Right forelimb (tissue), 1 donor: ENCODE measurements at regions not wholly inside any gene's neighbourhood (a gene's known extent, or its start where the extent isn't known, plus 50 kb on each side); places are given as distances from the start of the nearest gene placed in this dataset.
"Not testable (repeated sequence)": the region's sequence is repeated elsewhere in the genome, so short reads cannot be mapped to it uniquely, and the experiment has no call there.

ENCODE experiments used
- DNase-seq: peaks from one replicate; pipeline ENCODE4 v3.0.0-alpha.2; 2018

DNA sequence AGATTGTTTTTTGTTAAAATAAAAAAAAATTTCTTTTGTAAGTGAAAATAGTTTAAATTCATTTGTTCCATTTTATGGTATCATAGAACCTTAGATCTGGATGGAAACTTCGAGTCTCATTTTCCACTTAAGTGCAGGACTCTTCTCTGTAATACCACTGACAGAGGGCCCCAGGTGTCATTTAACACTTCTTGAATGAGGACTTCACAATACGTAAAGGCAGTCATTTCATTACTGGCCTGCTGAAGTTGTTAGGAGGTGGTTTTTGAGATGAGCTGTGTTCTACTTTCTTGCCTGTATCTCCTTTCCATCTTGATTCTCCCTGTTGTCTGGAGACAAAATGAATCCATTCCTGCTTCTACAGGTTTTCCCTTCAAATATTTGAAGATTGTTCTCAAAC, 455.3 kb downstream of the DMRT2 start:
- DNase-seq: no peak

DNA sequence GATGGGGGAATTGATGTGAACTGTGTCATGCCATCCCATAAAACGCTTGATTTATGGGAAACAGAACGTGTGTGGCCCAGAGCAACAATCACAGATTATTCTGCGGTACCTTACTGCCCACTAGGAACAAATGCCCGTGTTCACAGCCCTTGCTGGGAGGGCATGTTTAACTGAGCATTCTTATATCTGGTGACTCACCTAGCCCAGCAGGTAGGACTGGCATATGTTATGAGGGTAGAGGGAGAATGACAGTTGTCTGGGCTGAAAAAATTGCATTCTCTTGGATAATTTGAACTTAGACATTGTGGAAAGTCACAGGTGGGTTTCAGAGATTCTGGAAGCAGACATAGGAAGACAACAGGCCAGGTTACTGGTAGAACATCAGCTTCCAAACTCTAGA, 460.6 kb downstream of the DMRT2 start:
- no peak for DNase-seq

DNA sequence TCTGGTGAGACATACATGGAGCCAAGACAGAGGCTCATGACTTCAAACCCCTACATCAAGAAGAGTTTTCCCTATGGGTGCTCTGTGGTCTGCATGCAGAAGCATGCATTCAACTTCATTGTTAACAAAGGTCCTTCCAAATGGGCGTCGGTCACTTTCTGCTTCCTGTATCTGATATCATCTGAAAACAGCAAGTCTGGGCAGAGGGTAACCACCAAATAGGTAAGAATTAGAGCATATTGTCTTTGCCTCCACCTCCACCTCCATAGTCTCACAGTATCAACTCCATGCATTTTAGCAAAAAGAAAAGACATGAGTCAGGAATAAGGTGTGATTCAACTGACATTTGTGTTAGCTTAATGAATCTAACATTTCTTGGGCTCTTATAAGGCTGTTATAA, 462.9 kb downstream of the DMRT2 start:
- DNase-seq: no peak

DNA sequence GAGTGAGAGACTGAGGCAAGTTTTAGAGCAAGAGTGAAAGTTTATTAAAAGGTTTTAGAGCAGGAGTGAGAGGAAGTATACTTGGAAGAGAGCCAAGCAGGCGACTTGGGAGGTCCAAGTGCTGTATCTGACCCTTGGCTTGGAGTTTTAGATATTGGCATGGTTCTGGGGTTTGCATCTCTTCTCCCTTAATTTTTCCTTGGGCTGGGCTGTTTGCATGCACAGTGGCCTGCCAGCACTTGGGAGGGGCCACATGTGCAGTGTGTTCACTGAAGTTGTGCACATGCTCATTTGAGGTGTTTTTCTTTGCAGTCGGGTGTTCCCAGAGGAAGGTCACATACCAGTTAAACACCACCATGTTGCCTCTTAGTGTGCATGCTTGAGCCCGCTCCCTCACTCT, 464.1 kb downstream of the DMRT2 start:
- DNase-seq: no peak

DNA sequence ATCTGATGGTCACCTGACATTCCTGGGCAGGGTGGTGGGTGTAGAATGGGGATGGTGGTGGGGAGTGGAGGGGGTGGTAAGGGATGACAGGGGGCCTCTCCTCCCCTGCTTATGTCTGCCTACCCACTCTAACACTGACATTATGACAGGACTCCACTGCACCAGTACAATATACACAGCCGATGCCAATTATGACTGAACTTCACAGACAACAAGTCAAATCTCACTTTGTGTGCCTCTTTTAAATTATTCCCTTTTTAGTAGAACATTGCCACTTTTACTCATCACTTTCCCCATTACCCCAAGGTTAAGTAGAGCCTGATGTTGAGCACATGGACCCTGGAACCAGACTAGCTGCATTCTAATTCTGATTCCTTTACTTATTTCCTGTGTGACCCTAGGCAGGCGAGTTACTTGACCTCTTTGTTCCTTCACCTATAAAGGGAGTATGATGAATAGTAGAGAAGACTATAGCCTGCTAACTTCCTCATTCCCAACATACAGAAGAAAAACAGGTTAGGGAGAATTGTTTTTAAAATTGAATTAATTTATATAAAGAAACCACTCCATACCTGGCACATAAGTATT, 464.7 kb downstream of the DMRT2 start:
- DNase-seq: no peak

DNA sequence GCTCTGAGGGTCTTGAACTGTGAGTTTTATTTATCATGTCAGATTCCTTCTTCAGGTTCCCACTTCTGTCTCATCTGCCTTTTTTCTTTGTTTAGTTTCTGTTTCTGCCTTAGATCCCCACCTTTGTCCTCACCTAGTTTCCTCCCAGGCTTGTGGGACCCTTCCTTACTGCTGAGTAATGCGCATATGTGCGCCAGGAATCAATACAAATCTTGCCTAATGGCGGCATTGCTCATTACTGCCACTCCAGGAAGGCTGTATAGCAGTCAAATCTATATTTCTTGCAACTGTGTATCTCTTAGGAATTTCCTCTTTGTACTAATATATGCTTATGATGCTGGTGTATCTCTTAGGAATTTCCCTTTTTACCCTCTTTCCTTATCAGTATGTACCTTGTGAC, 465.4 kb downstream of the DMRT2 start:
- no peak for DNase-seq

DNA sequence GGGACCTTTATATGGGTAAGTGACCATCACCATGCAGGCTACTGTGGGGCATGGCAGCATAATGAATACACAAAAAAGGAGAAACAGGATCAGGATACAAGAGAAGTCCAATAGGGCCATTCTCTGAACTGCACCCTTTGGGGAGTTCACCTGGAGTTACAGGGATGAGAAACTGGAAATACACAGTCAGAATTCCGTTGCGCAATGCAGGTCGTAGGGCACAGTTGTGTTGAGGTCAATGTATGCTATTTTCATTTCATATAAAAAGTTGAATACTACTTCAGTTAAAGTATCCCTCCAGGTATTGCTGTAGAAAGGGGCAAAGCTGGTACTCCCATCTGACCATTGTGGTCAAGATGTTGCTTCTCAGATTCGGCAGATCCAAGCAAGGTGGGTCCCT, 471.4 kb downstream of the DMRT2 start:
- DNase-seq: no peak

DNA sequence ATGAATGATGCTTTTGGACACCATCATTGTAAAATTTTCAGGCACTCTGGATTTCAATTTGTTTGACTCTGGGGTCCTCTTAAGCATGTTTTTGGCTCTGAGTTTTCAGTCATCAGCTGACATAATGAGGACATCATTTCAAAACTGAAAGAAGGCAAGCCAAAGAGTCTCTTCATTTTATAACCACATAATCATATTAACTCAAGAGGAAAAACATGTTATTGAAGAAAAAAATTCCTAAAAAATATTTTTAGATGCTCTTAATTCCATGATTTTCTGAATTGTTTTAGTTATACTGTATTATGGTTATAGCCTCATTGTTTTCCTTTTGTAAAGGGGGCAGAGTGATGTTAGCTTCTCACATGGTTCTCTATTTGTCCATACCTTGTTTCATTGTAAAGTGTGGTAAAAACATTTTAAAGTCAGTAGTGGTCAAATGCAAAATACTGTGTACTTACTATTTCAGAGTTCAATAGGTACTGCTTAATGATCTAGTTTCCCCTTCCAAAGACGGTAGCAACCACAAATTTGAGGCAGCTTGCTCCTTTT, 472.1 kb downstream of the DMRT2 start:
- DNase-seq: no peak

DNA sequence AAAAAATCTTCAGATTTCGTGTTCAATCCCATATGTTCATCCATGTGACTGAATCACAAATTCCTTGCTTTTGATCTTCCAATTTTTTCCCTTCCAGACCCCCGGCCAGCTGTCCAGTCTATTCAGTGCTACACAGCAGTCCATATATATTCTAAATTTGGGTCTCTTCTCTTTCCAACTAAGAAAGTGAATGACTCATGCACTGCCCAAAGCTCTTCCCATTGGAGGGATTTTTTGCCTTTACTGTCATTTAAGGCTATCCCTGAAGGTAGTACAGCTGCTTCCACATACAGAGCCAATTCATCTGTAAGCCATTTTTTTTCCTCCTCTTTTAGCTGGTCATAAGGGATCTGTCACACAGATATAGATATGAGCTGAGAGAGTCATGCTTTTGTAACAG, 478.3 kb downstream of the DMRT2 start:
- no peak for DNase-seq

DNA sequence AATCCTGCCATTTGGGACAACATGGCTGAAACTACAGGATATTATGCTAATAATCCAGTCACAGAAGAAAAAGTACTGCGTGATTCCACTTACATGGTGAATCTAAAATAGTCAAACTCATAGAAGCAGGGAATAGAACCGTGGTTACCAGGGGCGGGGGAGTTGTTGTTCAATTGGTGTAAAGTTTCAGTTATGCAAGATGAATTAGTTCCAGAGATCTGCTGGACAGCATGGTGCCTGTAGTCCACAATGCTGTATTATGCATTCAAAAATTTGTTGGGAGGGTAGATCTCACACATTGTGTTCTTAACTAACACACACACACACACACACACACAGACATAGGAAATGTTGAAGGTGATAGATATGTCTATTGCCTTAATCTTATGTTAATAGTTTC, 480.5 kb downstream of the DMRT2 start:
- no peak for DNase-seq

DNA sequence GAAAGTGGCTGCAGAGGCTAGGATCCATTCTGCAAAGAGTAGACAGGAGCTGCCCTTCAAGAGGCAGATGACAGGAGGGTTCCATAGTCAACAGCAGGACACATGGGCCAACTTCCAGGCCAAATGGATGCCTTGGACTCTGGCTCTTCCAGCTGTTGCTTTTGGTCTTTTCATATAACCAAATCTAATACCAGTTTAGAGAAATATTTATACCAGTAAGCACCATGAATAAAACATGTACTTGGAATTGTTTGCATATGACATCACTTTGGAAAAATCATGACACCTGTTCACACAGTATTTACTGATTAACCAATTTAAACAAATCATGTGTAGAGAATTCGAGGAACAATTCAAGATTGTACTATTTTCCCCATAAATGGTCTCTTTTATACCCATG, 481.3 kb downstream of the DMRT2 start:
- no peak for DNase-seq

DNA sequence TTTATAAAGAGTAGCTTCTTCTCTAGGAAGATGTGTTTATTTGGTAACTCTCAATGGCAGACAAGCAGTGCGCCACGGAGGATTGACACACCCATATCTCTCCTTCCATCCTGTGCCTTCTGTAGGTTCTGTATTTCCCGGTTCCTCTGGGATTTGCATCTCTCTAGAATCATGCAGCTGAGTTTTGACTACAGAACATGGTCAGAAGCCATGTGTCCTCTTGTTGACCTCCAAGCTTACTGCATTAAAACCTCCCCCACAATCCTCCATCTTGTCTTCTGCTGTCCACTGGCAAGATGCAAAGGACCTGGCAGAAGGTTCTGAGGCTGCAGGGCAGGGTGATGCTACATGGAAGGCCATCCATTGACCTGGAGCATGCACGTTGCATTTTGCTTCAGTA, 482.0 kb downstream of the DMRT2 start:
- peak; percentile 57 for DNase-seq

DNA sequence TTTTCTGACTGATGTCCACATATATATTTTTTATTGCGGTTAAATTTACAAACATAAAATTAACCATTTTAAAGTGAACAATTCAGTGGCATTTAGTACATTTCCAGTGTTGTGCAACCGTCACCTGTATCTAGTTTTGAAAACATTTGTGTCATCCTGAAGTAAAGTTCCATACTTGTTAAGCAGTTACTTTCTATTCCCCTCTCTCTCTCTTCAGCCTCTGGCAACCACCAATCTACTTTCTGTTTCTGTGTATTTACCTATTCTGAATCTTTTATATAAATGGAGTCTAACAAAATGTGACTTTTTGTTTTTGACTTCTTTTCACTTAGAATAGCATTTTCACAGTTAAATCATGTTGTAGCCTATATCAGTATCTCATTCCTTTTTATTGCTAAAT, 480.1 kb upstream of the SMARCA2 start:
- DNase-seq: no peak

DNA sequence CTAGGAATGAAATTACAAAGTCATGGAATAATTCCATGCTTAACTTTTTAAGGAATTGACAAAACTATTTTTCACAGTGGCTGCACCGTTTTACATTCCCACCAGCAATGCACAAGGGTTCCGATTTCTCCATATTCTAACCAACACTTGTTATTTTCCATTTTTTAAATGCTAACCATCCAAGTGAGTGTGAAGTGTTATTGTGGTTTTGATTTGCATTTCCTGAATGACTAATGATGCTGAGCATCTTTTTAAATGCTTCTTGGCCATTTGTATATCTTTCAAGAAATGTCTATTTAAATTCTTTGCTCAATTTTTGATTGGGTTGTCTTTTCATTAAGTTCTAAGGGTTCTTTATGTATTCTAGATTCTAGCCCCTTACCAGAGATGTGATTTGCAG, 479.5 kb upstream of the SMARCA2 start:
- no peak for DNase-seq

DNA sequence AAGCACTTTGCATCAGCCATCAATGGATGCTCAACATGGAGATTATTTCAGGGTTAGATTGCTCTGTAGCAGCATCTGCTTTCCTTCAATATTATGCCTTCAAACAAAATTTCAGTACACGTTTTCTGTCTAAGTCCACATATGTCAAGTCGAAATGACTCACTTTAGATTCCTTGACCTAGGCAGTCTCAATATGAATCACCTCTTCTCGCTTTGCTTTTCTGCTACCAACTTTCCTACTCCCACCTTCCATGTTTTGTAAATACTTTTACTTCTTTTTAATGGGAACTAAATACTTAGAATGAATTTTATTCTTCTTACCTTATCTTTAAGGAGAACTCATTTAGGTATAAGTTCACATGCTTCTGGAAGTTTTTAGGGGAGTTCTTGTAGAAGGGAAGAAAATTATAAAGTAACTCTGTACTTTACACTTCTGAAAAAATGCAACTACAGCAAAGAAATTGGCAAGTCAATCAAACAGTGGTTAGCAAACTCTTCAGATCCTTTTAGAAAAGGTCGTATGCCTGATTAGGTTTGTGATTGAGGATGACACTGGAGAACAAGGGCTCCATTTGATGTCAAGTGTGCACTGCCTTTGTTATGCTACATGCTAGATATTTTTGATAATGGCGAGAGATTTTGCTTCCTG, 478.5 kb upstream of the SMARCA2 start:
- DNase-seq: no peak

DNA sequence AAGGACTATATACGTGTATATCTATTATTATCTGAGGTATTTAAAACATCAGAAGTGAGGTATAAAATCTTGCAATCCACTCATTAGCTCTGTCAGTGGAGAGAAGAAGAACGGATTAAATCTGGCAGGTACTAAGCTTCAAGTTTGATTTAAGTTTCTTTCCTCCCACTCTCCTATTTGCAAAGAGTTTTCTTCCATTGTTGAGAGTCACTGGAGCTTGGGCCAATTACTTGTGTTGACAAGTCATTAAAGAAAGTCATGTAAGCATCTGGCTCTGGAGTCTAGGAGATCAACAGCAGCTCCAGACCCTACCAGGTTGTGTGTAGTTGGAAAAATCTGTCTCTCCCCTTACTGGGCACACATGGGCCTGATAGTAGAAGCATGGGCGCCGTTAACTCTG, 476.8 kb upstream of the SMARCA2 start:
- no peak for DNase-seq

DNA sequence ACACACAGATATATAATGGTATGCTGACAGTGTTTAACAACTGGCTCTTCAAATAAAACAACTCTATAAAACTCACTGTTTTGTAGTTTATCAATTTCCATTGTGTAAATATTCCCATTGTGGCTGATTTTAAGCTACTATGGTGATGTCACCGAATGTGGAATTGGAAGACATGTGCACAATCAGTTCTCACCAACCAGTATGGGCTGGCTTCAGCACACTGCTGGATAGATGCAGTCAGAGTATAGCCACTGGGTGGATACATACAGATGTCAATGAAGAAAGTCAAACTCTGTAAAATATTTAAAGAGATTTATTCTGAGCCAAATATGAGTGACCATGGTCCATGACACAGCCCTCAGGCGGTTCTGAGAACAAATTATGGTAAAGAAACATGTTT, 475.9 kb upstream of the SMARCA2 start:
- DNase-seq: no peak

DNA sequence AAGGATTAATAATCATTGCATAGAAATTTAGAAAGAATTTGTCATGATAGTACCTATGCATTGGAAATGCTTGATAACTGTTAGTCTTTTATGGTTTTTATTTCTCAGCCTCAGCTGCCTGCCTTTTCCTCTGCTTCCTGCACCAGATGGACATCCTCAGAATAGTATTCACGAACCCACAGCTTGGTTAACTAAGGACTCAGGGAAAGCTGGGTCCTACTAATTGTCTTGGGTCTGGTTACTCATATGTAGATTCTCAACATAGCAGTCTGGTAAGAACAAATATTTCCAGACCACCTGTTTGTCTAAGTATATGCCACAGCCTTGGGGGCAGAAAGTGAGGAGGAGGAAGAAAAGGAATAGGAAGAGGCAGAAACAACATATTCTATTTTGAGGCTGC, 464.5 kb upstream of the SMARCA2 start:
- no peak for DNase-seq

DNA sequence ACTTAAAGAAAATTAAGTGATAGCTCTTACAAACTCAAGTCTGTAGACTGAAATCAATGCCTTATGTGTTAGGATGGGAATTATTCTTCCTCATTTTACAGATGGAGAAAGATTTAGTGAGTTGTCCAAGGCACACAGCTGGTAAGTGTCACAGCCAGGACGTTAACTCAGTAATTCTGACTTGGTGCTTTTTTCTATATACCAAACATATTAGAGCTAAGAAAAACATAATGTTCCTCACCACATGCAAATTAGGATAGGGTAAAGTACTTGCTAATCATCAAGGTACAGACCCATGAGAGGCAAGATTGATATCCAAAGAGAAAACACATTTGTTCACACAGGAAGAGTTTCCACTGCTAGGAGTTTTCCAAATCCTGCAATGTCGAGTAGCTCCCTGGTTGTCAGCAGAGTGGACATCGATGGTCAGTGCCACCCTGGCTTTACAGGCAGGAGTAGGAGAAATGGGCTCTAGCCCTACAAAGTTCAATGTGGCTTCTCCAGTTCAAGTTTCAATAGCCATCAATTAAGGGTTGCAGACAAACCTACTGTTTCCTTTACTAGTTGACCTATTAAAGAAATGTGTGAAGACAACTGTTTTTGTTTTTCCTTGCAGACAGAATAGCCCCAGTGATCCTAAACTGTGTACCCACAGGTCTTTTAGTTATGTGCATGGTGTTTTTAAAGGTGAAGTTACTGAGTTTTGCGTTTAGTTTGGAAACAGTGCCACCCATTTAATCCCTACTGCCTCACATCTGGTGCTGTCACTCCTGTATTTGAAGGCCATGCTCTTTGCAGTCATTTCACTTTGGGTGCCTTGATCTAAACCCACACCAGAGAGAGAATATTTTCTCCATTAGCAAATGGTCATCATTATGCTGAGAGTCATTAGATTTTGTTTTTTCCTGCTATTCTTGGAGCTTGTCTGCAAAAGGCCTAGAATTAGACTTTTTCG, 460.8 kb upstream of the SMARCA2 start:
- DNase-seq: no peak

DNA sequence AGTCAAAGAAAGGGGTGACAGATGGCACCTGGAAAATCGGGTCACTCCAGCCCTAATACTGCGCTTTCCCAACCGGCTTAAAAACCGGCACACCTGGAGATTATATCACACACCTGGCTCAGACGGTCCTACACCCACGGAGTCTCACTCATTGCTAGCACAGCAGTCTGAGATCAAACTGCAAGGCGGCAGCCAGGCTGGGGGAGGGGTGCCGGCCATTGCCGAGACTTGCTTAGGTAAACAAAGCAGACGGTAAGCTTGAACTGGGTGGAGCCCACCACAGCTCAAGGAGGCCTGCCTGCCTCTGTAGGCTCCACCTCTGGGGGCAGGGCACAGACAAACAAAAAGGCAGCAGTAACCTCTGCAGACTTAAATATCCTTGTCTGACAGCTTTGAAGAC, 456.5 kb upstream of the SMARCA2 start:
- not testable (repeated sequence) for DNase-seq

DNA sequence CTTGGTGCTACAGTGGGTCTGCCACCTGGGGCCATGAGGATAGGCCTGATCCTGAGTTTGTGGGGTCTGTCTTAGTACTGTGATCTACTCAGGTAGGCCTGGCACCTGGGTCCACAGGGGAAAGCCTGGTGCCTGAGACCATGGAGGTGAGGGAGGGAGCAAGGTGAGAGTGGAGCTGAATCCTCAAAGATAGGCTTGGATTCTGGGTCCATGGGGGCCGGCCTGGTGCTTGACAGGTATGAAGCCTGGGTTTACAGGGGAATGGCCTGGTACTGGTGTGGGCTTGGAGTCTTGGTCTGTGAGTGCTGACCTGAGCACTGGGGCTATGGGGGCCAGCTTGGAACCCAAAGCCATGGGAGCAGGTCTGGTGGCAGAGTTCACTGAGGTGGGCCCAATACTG, 439.2 kb upstream of the SMARCA2 start:
- DNase-seq: no peak

DNA sequence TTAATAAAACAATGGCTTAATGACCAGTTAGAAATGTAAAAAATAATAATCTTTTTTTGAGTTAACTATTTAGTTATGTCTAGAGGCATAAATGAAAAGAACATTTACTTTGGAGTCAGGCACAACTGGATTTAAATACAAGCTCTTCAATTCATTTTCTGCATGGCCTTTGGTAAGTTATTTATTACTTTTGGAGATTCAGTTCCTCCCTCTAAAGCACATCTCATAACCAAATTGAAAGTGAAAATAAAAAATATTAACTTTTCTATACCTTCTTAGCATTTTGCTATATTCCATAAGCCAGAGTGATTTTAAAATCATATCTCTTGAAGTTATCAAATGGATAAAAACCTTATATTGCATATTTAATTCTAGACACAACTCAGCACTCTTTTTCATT, 434.9 kb upstream of the SMARCA2 start:
- no peak for DNase-seq

DNA sequence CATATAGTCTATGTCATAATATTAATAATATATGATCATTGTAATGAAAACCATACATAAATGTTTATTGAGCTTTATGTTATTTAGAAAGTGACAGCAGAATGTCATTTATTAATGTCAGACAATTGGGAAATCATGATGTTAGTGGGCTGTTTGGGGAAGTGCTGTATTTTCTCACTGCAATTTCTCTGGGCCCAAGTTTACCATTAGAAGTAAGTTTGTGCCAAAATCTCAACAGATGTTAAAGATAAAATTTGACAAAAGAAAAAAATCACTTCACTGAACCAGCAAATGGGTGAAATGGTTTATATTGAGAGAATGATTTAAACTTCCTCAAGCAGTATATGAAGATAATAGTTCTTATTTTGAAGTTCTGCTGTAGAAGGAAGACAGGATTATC, 433.2 kb upstream of the SMARCA2 start:
- DNase-seq: no peak

DNA sequence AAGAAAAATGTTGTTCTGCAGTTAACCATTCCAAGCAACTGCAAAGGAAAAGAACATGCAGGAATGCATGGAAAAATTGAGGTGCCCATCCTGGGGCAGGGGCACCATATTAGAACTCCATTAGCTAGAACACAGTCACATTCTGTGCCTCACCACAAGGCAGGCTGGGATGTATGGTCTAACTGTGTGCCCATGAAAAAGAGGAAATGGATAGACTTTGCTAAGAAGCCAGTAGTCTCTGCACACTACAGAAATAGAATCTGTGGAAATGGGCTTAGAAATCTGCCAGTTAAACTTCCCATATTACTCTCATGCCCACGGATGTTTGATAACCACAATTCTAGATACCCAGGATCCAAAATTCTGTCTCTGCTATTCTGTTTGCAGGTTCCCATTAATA, 423.8 kb upstream of the SMARCA2 start:
- DNase-seq: no peak
